Fibroblast of lung (primary cell): ENCODE measurements at regions not wholly inside any gene's neighbourhood (a gene's known extent, or its start where the extent isn't known, plus 50 kb on each side); places are given as distances from the start of the nearest gene placed in this dataset.

Source experiments
- EZH2 ChIP-seq: IDR thresholded peaks from 2 replicates; pipeline ENCODE4 v1.5.1; 2012; ENCODE audit warnings: low read length, control low read depth, mild to moderate bottlenecking; ENCODE audit errors: missing control alignments
- TF ChIP-seq, protein P1 (sequence below), 2 donors: IDR thresholded peaks in 1 of 2; conservative IDR thresholded peaks in 1 of 2; 1 replicate in 1 of 2; 2 replicates in 1 of 2; pipeline ENCODE4 v1.5.1; 2011 to 2012; ENCODE audit warnings: low read length in 2 of 2, control low read depth in 1 of 2, inconsistent platforms in 1 of 2, low read depth in 1 of 2, mild to moderate bottlenecking in 1 of 2

- TF ChIP-seq, protein P1, sequence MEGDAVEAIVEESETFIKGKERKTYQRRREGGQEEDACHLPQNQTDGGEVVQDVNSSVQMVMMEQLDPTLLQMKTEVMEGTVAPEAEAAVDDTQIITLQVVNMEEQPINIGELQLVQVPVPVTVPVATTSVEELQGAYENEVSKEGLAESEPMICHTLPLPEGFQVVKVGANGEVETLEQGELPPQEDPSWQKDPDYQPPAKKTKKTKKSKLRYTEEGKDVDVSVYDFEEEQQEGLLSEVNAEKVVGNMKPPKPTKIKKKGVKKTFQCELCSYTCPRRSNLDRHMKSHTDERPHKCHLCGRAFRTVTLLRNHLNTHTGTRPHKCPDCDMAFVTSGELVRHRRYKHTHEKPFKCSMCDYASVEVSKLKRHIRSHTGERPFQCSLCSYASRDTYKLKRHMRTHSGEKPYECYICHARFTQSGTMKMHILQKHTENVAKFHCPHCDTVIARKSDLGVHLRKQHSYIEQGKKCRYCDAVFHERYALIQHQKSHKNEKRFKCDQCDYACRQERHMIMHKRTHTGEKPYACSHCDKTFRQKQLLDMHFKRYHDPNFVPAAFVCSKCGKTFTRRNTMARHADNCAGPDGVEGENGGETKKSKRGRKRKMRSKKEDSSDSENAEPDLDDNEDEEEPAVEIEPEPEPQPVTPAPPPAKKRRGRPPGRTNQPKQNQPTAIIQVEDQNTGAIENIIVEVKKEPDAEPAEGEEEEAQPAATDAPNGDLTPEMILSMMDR (conservative IDR thresholded peaks at IDR 0.05 in 1 of 2, IDR thresholded peaks at IDR 0.05 in 1 of 2; ENCODE audit: low read depth in 1 of 2, low read length in 2 of 2): no peak
- no peak for TF ChIP-seq EZH2
Measured at GRCh38 chr17:71679832-71680231, 441.0 kb upstream of the SOX9 start.
